ENCODE measurements at regions not wholly inside any gene's neighbourhood (a gene's known extent, or its start where the extent isn't known, plus 50 kb on each side); places are given as distances from the start of the nearest gene placed in this dataset.
A peak's percentile ranks its signal among the peaks of the same experiment; 100 is the strongest.

DNA sequence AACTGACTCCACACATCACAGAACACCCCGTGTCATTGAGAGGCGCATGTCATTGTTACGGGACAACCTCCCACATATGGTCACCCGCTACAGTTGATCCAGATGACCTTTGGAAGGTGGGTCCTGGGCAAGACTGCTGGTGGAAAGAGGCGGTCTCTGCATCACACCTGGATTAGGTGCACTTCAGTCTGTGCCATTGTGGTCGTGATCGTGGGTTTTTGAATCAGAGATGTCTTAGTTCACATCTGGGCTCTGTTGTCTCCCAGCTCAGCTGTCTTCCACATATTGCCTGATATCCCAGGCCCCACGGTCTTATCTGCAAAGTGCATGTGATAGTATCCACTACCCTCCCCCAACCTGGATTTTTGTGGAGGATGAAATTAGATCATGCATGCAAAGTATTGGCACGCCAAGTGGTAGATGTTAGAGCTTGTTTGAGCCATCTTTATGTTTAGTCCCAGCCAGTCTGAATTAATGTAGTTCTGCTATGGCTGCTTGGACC lies 208.7 kb upstream of the FOXN3 start:
- peaks cover 32% of the 10 kb centered on the region for H3K36me3 Mint-ChIP-seq (ENCODE audit: low read depth)
- peak overlapping the region; percentile 91 for H3K27ac Mint-ChIP-seq
- ChIA-PET CTCF (interaction anchor here (0.9 to 1.2 kb wide), 2 partner anchors 16 to 126 kb away, joined by 3 to 4 read pairs; no protein-coding TSS in a partner anchor), POLR2A (interaction anchor here (0.7 to 6.4 kb wide), 5 partner anchors 13 to 196 kb away, joined by 3 to 44 read pairs (median 3); no protein-coding TSS in a partner anchor)
- DNase-seq (peak; percentile 41), ATAC-seq (no peak)
- TF ChIP-seq CTCF (IDR thresholded peaks at IDR 0.05) = no peak
- H3K27me3 Mint-ChIP-seq = no peaks in the 10 kb centered on the region
- intact Hi-C loops (cut with micrococcal nuclease) = no loop called here
- no peak overlapping the region for H3K4me3 Mint-ChIP-seq
- H3K9me3 Mint-ChIP-seq = peaks cover 18% of the 10 kb centered on the region
- H3K4me1 Mint-ChIP-seq (ENCODE audit: low read depth) = peaks cover 80% of the 10 kb centered on the region

- Mint-ChIP-seq H3K27me3 (no peaks in the 10 kb centered on the region), H3K9me3 (peaks cover 15% of the 10 kb centered on the region), H3K4me1 (ENCODE audit: low read depth) (peaks cover 80% of the 10 kb centered on the region), H3K4me3 (no peak overlapping the region), H3K27ac (peak overlapping the region; percentile 66), H3K36me3 (ENCODE audit: low read depth) (peaks cover 30% of the 10 kb centered on the region)
- ChIA-PET CTCF (interaction anchor here (0.9 to 1.2 kb wide), 2 partner anchors 16 to 126 kb away, joined by 3 to 4 read pairs; no protein-coding TSS in a partner anchor), POLR2A (interaction anchor here (0.7 to 6.4 kb wide), 4 partner anchors 12 to 99 kb away, joined by 3 to 44 read pairs (median 3); no protein-coding TSS in a partner anchor)
- DNase-seq = no peak
- intact Hi-C loops (cut with micrococcal nuclease) = no loop called here
- ATAC-seq = no peak
- TF ChIP-seq CTCF (IDR thresholded peaks at IDR 0.05) = no peak
Measured at GRCh38 chr14:89625244-89625713, 208.2 kb upstream of the FOXN3 start.

DNA sequence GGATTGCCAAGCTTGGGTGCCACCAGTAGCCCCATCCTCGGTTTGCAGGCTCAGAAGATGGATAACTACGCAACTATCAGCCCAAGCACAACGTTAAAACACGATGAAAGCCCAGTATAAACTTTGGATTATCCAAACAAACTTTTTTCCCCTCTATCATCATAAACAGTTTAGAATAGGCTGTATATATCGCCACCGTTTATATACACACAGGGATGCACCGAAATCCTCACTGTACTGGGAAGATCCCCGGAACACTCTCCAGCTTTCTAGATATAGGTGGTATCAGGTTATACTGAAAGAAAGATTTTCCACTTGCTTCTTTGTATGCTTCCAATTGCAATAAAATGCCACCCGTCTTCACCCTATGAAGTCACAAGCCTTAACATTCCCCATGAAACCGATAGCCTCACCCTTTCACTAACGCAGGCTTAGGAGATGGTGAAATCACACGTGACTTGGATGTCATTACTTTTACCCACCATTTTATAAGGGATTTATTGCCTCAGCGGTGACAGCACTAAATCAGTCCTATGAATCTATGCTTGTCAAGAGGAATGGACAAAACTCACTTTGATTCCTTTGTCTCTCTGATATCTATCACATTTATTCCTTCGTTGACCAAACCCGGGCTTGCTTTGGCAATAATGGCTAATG lies 207.6 kb upstream of the FOXN3 start:
- intact Hi-C loops (cut with micrococcal nuclease) = loop anchor here (5.0 kb wide), 1 partner anchor 98 kb away; no protein-coding TSS in a partner anchor
- H3K27ac Mint-ChIP-seq = peak overlapping the region; percentile 66
- ChIA-PET POLR2A (interaction anchor here (1.5 kb wide), 1 partner anchor 99 kb away, joined by 3 read pairs; no protein-coding TSS in a partner anchor), CTCF (no interaction called here)
- no peak overlapping the region for H3K4me3 Mint-ChIP-seq
- DNase-seq (no peak), ATAC-seq (no peak)
- H3K27me3 Mint-ChIP-seq = no peaks in the 10 kb centered on the region
- TF ChIP-seq CTCF (IDR thresholded peaks at IDR 0.05) = no peak
- peaks cover 30% of the 10 kb centered on the region for H3K36me3 Mint-ChIP-seq (ENCODE audit: low read depth)
- H3K4me1 Mint-ChIP-seq (ENCODE audit: low read depth) = peaks cover 77% of the 10 kb centered on the region
- peaks cover 15% of the 10 kb centered on the region for H3K9me3 Mint-ChIP-seq

- DNase-seq = peak; percentile 24
- Mint-ChIP-seq H3K4me1 (ENCODE audit: low read depth) (peaks cover 56% of the 10 kb centered on the region), H3K4me3 (peak overlapping the region; percentile 90), H3K9me3 (peaks cover 6% of the 10 kb centered on the region), H3K27me3 (no peaks in the 10 kb centered on the region), H3K36me3 (ENCODE audit: low read depth) (peaks cover 25% of the 10 kb centered on the region), H3K27ac (peak overlapping the region; percentile 98)
- ATAC-seq = no peak
- ChIA-PET POLR2A (interaction anchor here (1.0 to 6.3 kb wide), 5 partner anchors 9 to 191 kb away, joined by 4 to 34 read pairs (median 10); no protein-coding TSS in a partner anchor), CTCF (interaction anchor here (0.9 to 1.0 kb wide), 2 partner anchors 17 to 20 kb away, joined by 3 to 4 read pairs; no protein-coding TSS in a partner anchor)
- intact Hi-C loops (cut with micrococcal nuclease) = loop anchor here (1.0 to 5.0 kb wide), 2 partner anchors 59 to 100 kb away; no protein-coding TSS in a partner anchor
- no peak for TF ChIP-seq CTCF (IDR thresholded peaks at IDR 0.05)
Measured at GRCh38 chr14:89621791-89622638, 205.0 kb upstream of the FOXN3 start.

Data from activated CD8-positive, alpha-beta T cell treated with anti-CD3 and anti-CD28 coated beads for 36 hours (primary cell).